Colon (tissue), 2 donors: ENCODE measurements at regions not wholly inside any gene's neighbourhood (a gene's known extent, or its start where the extent isn't known, plus 50 kb on each side); places are given as distances from the start of the nearest gene placed in this dataset.
"Not testable (repeated sequence)": the region's sequence is repeated elsewhere in the genome, so short reads cannot be mapped to it uniquely, and the experiment has no call there.

Source experiments
- FAIRE-seq: peaks from 2 replicates; lab custom pipeline; 2012; peaks lifted over from hg19 to GRCh38; lab: Jason Lieb, UNC
- donor health status: control.
- donor health status: control.

DNA sequence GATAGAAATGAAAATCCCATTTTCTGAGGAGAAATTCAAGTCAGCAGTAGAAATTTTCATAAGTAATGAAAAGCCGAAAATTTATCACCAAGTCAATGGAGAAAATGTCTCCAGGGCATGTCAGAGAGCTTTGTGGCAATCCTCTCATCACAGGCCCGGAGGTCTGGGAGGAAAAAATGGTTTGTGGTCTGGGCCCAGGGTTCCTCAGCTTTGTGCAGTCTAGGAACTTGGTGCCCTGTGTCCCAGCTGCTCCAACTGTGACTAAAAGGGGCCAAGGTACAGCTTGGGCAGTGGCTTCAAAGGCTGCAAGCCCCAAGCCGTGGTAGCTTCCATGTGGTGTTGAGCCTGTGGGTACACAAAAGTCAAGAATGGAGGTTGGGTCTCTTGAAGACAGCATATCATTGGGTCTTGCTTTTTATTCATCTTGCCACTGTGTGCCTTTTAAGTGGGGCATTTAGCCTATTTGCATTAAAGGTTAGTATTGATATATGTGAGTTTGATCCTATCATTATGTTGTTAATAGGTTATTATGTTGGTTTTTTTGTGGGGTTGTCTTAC is 608.5 kb downstream of the PDHA2 start:
- no peak for FAIRE-seq

- no peak for FAIRE-seq
These were observed 615.3 kb downstream of the PDHA2 start for GRCh38 chr4:96455045-96455720.

DNA sequence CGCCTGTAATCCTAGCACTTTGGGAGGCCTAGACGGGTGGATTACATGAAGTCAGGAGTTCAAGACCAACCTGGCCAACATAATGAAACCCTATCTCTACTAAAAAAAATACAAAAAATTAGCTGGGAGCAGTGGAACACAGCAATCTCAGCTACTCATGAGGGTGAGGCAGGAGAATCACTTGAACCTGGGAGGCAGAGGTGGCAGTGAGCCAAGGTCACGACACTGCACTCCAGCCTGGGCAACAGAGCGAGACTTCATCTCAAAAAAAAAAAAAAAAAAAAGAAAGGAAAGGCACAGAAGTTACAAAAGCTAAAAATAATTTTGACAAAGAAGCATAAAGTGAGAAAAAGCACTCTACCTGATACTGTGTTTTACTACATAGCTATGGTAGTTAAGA is 618.1 kb downstream of the PDHA2 start:
- not testable (repeated sequence) for FAIRE-seq

- no peak for FAIRE-seq
These were observed 619.2 kb downstream of the PDHA2 start for GRCh38 chr4:96459105-96459504.

DNA sequence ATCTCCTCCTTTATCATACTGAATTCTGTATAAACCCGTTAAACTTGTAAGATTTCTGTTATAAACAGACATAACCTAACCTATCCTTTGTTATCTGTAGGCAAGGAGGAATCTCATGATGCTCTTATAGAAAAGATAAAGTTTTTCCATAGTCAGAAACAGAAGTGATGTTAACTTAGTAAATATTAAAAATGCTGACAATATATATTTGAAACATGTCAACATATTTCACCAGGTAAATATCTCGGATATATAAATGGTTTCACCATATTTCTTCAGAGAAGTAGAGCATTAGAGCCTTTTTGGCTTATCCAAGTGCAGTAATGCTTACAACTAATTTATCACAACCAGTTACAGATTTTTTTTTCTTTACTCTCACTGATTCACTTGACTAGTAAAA is 625.9 kb downstream of the PDHA2 start:
- FAIRE-seq: no peak

- FAIRE-seq: no peak
These were observed 632.3 kb downstream of the PDHA2 start for GRCh38 chr4:96471956-96472867.

DNA sequence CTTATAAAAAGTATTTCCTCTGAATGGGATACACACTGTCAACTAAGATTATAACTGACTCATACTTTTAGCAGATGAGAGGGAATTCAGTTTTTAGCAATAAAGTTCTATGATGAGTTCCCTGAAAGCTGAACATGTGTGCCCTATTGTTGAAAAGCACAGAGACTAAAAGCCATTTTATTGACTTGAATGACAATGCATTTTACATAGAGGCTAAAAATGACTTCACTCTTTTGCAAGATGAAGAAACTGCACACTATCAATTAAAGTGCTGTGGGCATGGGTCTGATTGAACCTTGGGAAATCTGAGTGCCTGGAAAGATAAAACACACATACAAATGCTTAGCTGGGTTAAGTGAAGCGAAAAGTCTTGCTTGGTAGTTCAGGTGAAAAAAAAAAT is 633.4 kb downstream of the PDHA2 start:
- no peak for FAIRE-seq

GRCh38 chr4:96483308-96484030 is 643.6 kb downstream of the PDHA2 start:
- no peak for FAIRE-seq

GRCh38 chr4:96486563-96486962 is 646.7 kb downstream of the PDHA2 start:
- FAIRE-seq: no peak

DNA sequence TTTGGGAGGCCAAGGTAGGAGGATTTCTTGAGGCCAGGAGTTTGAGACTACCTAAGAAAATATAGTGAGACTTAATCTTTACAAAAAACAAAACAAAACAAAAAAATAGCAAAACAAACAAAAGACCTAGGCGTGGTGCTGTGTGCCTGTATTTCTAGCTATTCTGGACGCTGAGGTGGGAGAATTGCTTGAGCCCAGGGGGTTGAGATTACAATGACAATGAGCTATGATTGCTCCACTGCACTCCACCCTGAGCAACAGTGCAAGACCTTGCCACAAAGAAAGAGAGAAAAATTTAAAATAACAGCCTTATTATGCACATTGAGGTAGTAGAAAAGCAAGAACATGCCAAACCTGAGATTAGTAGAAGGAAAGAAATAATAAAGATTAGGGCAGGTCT is 657.7 kb downstream of the PDHA2 start:
- FAIRE-seq: no peak

DNA sequence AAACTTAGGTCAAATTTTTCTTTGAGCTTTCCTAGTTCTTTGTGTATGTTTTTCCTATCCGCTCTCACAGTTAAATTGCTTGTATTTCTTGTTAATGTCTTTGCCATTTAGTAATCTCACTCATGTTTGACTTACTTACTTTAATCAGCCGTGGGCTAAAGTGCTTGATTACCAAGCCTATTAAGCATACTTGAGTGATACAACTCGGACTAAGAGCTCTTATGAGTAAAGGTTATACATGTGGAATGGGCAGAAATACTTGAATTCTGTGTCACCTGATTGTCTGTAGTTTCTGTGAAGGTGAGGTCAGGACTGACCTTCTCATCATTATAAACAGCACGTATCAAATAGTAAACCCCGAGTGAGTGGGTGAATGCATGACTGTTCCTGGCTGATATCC is 664.5 kb downstream of the PDHA2 start:
- no peak for FAIRE-seq

DNA sequence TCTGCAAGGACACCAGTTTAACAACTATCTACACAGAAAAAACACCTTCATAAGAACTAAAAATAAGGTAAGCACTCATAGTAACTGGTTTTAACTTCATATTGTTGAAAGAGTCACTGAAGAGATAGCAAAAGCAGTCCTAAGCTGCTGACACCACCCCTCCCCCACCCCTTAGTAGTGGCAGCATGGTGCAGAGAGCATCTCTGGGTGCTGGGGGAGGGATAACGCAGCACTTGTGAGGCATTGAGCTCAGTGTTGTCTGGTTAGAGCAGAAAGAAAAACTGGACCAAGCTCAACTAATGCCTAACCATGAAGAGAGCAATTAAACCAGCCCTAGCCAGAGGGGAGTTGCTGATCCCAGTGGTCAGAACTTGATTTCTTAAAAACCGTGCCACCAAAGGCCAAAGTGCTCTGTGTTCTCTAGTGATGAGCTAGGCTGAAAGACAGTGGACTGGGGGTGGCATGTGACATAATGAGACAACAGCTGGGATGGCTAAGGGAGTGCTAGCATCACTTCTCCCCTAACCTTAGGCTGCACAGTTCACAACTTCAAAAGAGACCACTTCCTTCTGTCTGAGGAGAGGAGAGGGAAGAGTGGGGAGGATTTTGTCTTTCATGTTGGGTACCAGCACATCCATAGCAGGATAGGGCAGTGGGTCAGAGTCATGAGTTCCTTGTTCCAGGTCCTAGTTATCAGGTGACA is 669.3 kb downstream of the PDHA2 start:
- no peak for FAIRE-seq

DNA sequence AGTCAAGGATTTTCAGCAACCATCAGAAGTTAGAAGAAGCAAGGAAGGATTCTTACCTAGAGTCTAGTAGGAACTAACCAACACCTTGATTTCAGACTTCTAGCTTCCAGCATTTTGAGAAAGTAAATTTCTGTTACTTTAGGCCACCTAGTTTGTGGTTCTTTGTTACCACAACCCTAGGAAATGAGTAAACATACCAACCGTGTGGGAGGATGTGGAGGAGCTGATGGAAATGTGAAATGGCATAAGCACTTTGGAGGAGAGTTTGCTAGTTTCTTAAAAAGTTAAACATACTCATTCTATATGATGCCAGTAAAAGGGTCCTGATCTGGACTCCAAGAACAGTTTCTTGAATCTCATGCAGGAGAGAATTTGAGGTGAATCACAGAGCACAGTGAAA is 679.4 kb downstream of the PDHA2 start:
- no peak for FAIRE-seq

DNA sequence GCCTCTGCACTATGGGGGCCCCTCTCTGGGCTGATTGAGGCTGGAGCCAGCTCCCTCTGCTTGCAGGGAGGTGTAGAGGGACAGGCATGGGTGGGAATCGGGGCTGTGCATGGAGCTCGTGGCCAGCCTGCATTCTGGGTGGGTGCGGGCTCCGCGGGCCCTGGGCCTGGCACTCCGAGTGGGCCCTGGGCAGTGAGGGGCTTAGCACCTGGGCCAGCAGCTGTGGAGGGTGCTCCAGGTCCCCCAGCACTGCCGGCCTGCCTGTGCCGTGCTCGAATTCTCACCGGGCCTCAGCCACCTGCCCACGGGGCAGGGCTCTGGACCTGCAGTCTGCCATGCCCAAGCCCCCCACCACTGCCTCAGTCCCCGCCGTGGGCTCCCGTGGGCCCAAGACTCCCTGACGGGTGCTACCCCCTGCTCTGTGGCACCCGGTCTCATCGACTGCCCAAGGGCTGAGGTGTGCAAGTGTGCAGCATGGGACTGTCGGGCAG is 681.2 kb downstream of the PDHA2 start:
- no peak for FAIRE-seq

GRCh38 chr4:96523611-96524010 is 683.7 kb downstream of the PDHA2 start:
- FAIRE-seq: no peak

- FAIRE-seq: no peak
These were observed 684.5 kb downstream of the PDHA2 start for GRCh38 chr4:96524311-96524875.

GRCh38 chr4:96525898-96526297 is 686.0 kb downstream of the PDHA2 start:
- FAIRE-seq: no peak

DNA sequence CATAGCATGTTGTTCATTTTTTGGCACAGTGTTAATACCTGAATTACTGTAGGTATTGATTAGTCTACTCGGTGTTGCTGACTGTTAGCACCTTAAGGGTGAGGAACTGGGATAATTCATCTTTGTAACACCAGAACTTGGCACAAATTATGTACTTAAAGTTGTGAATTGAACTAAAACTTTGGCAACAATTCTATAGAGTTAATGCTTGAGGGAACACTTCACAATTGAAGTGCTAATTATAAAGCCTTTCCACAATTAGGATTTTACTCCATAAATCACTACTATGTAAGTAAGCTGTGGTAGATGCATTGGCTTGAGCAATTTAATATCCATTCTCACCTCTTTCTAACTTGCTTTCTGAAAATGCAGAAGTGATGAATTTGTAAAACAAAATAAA is 686.7 kb downstream of the PDHA2 start:
- no peak for FAIRE-seq

GRCh38 chr4:96531836-96532235 is 691.9 kb downstream of the PDHA2 start:
- FAIRE-seq: no peak

DNA sequence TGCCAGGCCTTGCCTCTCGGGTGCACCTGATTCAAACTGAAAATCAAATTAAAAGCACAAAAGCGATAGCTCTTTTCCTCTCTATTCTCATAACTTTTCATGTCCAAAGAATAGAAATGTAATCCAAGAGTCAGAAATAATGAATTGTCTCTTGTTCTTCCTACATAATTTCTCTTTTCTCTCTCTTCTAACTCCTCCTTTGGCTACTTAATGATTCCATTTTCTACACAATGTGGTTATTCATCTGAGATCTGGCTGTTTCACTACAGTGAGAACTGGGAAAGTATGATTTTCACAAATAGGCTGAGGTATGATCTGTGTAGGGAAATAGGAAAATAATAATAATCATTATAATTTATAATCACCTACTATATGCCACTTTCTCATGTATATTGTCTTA is 703.5 kb downstream of the PDHA2 start:
- no peak for FAIRE-seq

DNA sequence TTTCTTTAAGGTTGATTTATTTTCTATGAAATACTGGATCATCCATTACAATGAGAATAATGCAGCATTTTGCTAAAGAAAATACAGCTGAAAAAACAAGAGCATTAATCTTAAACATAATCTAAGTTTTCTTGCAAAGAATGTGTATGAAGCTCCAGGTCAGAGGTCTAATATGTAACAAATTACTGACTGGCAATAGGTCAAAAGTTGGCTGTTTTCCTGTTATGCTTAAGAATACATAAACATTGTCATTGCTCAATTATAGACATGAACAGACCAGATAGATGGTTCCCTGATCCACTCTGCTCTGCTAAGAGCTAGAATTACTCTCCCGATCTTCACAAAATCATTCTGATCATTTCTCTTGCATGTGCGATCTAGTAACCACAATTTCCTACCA is 718.6 kb downstream of the PDHA2 start:
- FAIRE-seq: no peak
